ENCODE measurements at regions not wholly inside any gene's neighbourhood (a gene's known extent, or its start where the extent isn't known, plus 50 kb on each side); places are given as distances from the start of the nearest gene placed in this dataset.

GRCh38 chr4:57442241-57442640 is 332.1 kb upstream of the IGFBP7 start:
- no peak overlapping the region for H3K4me3 ChIP-seq (ENCODE audit: low read length)
- H4K20me1 ChIP-seq (ENCODE audit: insufficient read depth), result no peaks in the 10 kb centered on the region
- H3K27me3 ChIP-seq (ENCODE audit: insufficient read depth, low read depth, low read length), result no peaks in the 10 kb centered on the region
- no peaks in the 10 kb centered on the region for H3K9me2 ChIP-seq (ENCODE audit: insufficient read depth, low read length)
- H3K79me2 ChIP-seq (replicated peaks; ENCODE audit: insufficient read depth, low read length), result no peaks in the 10 kb centered on the region
- no peaks in the 10 kb centered on the region for H3K36me3 ChIP-seq (ENCODE audit: insufficient read depth, low read length)
- no peak overlapping the region for H2AFZ ChIP-seq (ENCODE audit: low read depth, low read length)
- no peaks in the 10 kb centered on the region for H3F3A ChIP-seq (ENCODE audit: insufficient read depth, low read length, poor library complexity, severe bottlenecking)
- TF ChIP-seq RAD21 (conservative IDR thresholded peaks at IDR 0.05) (no peak), CTCF (IDR thresholded peaks at IDR 0.05; ENCODE audit: poor library complexity, severe bottlenecking) (no peak), REST (IDR thresholded peaks at IDR 0.05; ENCODE audit: borderline replicate concordance) (no peak), SMC3 (conservative IDR thresholded peaks at IDR 0.05; ENCODE audit: poor library complexity) (no peak)
- no peak overlapping the region for H3K27ac ChIP-seq (ENCODE audit: low read length)
- H3K9ac ChIP-seq (ENCODE audit: low read length), result no peak overlapping the region
- H3K9me3 ChIP-seq (ENCODE audit: low read length), result no peaks in the 10 kb centered on the region
- no peak overlapping the region for H3K4me2 ChIP-seq (ENCODE audit: low read length)

- no peaks in the 10 kb centered on the region for H4K20me1 ChIP-seq (ENCODE audit: insufficient read depth)
- no peak overlapping the region for H3K4me2 ChIP-seq (ENCODE audit: low read length)
- H3K9me2 ChIP-seq (ENCODE audit: insufficient read depth, low read length), result no peaks in the 10 kb centered on the region
- no peak overlapping the region for H3K9ac ChIP-seq (ENCODE audit: low read length)
- no peaks in the 10 kb centered on the region for H3K9me3 ChIP-seq (ENCODE audit: low read length)
- no peaks in the 10 kb centered on the region for H3K27me3 ChIP-seq (ENCODE audit: insufficient read depth, low read depth, low read length)
- no peak overlapping the region for H3K4me3 ChIP-seq (ENCODE audit: low read length)
- H2AFZ ChIP-seq (ENCODE audit: low read depth, low read length), result no peak overlapping the region
- no peaks in the 10 kb centered on the region for H3K79me2 ChIP-seq (replicated peaks; ENCODE audit: insufficient read depth, low read length)
- no peak overlapping the region for H3K27ac ChIP-seq (ENCODE audit: low read length)
- H3F3A ChIP-seq (ENCODE audit: insufficient read depth, low read length, poor library complexity, severe bottlenecking), result no peaks in the 10 kb centered on the region
- no peak for TF ChIP-seq MXI1 (conservative IDR thresholded peaks at IDR 0.05; ENCODE audit: poor library complexity, severe bottlenecking)
- no peak for TF ChIP-seq POLR2AphosphoS5 (IDR thresholded peaks at IDR 0.05)
- TF ChIP-seq CTCF (IDR thresholded peaks at IDR 0.05; ENCODE audit: poor library complexity, severe bottlenecking), result no peak
- TF ChIP-seq EP300 (conservative IDR thresholded peaks at IDR 0.05; ENCODE audit: poor library complexity, severe bottlenecking), result no peak
- TF ChIP-seq SMC3 (conservative IDR thresholded peaks at IDR 0.05; ENCODE audit: poor library complexity), result no peak
- no peak for TF ChIP-seq EZH2 (IDR thresholded peaks at IDR 0.05; ENCODE audit: borderline replicate concordance, insufficient read depth, low read length, poor library complexity, severe bottlenecking)
- TF ChIP-seq RAD21 (conservative IDR thresholded peaks at IDR 0.05), result no peak
- no peak for TF ChIP-seq TAF1 (IDR thresholded peaks at IDR 0.05; ENCODE audit: low read depth)
- no peak for TF ChIP-seq REST (IDR thresholded peaks at IDR 0.05; ENCODE audit: borderline replicate concordance)
- no peaks in the 10 kb centered on the region for H3K36me3 ChIP-seq (ENCODE audit: insufficient read depth, low read length)
Observed at GRCh38 chr4:57437649-57438048, 327.5 kb upstream of the IGFBP7 start.
